Fibroblast of skin of right biceps (primary cell): ENCODE measurements at regions not wholly inside any gene's neighbourhood (a gene's known extent, or its start where the extent isn't known, plus 50 kb on each side); places are given as distances from the start of the nearest gene placed in this dataset.
A peak's percentile ranks its signal among the peaks of the same experiment; 100 is the strongest.

Source experiments
- DNase-seq: peaks from one replicate; pipeline ENCODE4 v3.0.0-alpha.2; 2013

DNA sequence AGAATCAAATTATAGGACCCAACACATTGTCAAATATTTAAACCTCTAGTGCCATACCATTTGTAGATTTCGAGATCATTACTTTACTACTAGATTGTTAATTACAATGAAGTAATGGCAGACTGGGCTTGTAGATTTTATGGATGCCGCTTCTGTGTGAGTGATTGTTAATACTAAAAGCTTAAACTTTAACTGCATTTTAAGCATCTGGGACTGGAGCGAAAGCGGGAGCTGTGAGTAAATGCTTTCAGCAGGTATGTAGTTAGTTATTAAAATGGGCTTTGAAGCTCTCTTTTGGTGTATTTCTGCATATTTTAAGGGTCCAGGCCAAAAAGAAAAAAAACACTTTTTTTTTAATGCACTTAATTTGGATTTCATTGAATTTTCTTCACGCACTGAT lies 519.3 kb downstream of the MED13L start:
- DNase-seq, result no peak

DNA sequence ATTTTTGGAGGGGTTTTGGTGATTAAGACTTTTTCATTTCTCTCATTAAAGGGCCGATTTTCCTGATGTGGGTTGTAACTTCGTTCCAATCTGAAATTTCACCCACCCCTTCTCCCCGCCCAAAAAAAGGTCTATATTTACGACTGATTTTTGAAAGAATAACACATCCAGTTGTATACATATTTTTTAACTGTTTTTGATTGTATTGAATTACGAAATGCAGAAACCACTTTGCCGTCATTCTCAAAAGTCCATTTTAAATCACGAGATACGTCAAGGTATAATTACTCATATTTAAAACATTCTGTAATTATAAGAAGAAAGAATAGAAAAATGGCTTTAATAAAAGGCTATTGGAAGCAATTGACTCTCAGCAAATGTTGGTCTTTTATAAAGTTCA lies 520.7 kb downstream of the MED13L start:
- no peak for DNase-seq

DNA sequence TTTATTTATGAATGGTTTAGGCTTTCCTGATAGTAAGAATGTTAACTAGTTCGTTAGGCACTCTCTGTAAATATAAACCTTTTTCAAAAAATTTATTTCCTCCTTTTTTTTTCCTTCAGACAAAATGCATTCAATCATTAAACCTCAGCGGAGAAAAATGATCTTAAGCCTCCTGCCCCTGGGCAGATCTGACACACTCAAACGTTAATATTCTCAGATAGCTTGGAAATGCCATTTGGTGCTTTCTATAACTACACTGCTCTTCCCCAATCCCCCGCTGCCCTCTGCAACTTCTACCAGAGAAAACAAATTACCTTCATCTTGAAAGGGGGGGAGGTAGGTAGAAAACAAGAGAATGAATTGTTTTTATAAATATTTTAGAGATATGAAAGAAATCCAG lies 521.2 kb downstream of the MED13L start:
- DNase-seq, result no peak

DNA sequence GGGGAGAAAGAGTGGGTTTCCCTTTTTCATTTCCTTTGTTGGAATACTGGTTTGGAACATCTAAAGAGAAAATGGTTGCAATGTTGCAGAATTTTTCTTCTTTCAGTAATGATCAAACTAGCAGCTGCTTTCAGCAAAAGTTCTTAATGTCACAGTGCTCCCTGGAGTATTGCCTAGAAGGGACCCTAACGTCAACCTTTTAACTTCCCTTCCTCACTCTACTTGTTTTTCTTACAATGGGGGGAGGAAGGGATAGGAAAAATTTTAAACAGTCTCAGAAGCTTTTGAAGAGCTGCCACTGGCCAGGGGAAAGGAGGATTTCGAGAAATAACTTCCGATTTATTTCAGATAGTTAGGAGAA lies 521.8 kb downstream of the MED13L start:
- DNase-seq, result no peak

DNA sequence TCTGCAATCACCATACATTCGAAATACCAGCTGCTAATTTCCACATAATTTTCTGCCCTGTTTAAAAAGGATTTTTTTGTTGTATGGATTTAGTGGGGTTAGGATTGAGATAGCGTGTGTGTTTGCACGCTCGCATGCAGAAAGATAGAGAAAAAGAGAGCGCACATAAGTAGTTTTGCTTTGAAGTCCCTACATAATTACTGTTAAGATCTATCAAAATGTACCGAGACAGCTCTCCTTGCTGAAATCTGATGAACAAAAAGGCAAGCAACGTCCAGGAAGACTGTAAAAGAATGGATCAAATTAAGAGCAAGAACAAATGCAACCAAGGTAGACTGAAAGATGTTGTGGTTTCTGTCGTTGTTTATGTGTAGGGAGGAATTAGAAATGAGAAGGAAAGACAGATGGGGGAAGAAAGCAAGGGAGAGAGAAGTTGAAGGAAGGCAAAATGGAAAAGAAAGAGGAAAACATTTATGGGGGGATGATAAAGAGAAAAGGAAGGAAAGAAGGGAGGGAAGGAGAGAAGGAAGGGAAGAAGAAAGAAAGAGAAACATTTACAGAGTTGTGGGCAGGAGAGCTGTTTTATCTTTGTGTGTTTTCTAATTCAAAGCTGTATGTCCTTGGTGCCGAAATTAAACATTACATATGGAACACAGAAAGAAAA lies 522.3 kb downstream of the MED13L start:
- DNase-seq, result no peak

DNA sequence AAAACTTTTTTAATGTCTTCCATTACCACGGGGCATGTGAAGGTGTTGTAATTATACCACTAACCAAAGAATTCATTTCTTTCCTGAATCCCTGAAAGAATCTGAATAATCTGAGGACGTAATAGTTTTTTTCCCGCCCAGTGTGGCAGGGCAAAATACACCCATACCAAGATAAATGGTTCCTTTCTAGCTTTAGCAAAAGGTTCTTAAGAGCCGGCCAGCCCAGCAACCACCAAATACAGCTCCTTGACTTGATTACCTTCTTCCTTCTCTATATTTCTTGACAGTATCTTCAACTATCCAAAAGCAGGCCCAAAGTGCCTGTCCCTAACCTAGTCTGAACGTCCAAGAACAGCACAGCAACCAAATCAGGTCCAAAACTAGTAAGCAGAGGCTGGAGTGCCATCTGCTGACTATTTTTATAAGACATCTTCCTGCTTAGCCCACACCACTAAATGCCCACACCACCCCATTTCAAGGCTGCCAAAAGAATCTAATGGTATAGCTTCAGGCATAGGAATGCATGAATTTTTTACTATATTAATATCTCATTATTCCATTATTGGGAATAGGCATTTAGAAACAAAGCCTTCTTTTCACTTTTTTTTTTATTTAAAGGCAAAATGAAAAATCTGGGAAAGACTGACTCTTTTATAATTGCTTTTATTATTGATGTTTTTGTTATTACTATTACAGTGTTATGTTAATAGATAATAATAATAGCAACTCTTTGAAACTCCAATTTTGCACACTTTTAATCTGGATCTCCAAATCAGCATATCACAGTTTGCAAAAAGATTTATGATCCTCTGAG lies 524.4 kb downstream of the MED13L start:
- DNase-seq, result peak; percentile 75

DNA sequence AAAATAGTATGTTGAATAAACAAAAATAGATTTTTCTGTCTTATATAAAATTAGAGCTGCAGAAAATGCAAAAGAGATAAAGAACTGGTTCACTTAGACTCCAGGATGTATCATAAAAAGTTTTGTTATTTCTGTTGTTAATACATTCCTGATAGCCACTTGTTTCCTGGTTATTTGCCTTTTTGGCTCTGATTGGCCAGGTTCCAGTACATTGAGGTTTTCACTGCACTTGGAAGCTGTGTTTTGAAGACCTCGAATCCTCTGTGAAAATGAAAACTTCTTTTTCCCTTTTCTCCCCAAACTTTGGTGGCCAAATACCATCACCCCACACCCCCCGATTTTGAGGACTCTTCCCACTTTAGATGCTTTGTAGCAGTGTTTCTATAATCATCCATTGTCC lies 525.3 kb downstream of the MED13L start:
- DNase-seq, result peak; percentile 75

DNA sequence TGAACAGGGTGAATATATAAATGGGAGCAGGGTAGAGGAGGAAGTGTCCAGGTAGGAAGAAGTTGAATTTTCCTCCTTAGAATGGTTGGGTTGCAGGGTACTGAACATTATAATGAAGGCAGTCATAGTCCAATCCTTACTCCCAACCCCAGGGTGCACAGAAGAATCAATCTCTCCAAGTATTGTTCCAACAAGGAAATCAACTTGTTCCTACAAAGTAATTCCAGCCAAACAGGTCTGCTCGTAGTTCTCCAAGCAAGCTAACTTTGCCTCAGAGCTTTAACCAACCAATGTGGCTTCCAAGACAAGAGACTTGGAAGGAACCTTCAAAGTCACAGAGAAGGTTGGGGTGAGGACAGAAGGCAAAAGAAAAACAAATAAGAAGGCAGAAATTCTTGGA lies 527.2 kb downstream of the MED13L start:
- no peak for DNase-seq

DNA sequence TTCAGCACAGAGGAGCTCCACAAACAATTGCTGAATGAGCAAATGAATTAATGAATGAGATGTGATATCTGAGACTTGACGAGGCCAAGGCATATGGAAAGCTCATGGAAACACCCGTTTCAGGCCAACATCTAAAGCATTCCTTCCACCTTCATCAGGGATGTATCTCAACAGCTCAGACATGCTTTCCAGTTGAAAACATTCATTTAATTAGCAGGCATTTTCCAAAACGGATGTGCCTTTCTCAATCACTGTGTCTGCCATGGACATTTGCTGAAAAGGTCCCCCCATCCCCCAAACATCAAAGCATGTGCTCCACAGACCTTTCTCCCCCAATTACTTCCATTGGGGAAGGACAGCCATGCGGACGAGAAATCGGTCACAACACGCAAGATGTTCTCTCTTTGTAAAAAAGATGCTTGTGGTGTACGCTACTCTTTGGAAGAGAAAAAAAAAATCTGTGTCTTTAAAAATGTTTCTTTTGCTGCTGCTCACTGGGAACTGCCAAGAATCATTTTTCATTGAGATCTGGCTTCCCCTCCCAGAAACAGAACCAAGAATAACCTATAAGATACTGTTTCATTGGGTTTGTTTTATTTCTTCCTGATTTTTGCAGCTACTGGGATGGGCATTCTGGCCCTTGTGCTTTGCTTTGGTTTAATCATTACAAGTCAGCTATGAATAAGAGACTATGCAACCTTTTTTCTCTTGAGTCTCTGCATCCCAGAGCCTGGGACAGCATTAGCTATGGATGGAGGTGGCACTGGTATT lies 528.2 kb downstream of the MED13L start:
- DNase-seq, result peak; percentile 52

DNA sequence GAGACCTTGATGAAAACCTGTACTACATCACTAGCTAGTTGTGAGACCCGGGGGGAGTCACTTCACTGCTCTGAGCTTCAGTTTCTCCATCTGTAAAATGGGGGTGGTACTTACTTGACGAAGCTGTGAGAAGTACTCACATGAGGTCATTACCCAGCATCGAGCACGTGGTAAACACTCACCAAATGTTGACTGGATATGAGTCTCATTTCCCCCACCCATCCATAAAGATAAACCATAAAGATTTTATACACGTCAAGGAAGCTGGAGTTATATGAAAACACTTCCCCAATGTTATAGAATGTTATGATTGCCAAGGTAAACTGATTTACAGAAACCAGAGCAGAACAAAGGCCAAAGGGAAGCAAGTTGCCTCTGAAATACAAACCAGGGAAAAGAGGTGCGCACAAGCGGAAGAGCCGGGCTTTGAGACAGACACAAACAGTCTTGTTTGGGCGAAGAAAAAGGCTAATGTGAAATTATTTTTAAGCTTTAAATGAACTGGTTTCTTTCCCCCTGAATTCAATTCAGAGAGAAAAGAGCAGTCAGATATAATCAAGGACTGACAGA lies 536.8 kb downstream of the MED13L start:
- DNase-seq, result no peak

DNA sequence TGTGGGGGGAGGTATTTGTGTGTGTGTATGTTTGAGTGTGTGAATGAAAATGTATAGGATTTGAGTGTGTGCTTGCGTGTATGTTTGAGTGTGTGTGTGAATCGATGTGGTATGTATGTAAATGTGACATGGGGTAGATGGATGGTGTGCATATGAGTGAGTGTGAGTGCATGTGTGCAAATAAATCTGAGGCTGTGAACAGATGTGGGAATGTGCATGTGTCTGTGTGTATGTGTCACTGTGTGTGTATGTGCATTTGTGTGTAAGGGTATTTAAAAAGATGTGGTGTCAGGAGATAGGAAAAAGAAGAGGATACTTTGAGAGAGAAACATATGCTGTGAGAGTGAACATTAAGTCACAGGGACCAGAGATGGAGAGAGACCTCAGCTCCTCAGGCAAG lies 539.6 kb downstream of the MED13L start:
- no peak for DNase-seq

DNA sequence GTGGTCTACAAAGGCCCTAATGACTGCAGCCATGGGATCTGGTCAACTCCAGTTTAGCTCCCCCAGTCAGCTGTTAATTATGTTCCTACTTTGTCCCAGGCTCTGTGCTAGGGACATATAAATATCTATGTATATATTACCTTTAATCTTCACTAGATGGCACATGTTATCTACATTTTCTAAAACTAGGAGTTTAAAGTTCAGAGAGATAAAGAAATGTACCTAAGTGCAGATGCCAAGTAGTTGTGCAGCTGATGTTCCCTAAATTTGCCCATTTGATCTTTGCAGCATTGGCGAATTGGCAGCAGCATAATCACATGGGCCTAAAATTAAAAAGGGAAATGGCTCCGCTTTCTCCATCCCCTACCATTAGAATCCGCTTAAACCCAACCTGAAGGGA lies 541.1 kb downstream of the MED13L start:
- no peak for DNase-seq

DNA sequence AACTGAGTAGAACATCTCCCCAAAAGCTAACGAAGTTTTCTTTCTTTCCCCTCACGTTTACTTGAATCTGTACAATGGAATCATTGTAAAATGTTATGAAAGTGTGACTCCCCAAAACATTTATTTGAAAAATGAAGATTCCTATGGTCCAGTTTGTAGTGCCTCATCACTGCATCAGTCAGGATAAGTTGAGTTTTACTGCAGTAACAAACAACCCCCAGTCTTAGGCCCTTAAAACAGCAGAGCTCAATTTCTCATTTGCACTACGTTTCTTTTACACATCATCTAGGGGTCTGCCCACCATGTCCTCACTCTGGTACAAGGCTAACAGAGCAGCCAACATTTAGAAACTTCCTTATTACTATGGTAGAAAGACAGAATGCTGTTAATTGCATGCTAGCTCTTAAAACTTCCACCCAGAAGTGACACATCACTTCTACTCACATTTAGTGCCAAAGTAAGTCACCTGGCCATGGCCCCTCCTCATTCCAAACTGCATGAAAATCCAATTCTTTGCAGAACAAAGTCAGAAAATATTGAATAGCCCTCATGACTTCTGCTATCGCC lies 546.4 kb downstream of the MED13L start:
- DNase-seq, result no peak

DNA sequence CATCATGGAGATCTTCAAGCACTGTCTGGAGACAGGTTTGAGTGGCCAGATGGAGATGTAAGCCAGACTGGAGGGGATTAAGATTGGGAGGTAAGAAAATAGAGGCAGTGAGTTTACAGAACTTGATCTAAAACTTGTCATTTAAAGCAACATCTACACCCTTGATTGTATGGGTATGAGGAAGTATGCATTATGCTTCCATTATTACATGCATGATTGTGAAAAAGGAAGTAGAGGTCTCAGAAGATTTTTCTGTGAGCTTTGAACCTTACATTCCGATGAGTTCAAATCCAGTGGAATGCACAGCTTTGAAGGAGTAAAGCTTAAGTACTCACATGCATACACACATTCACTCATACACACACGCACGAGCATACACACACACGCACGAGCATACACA lies 550.8 kb downstream of the MED13L start:
- no peak for DNase-seq

DNA sequence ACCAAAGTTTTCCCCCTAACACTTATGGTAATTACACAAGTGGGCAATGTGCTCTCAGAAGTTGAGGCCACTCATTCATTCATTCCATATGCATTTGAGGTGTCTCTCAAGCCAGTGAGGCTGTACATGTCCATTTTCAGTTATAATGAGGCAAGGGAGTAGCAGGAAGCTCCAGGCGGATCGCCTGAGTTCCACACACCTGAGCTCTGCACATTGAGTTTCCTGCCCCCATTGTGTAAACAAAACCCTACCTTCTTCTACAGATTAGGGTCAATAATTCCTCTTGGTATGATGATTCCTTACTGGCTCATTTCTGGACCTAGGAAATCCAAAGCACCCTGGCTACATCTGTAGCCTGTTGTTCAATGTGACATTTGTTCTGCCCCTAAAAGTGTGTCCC lies 555.3 kb downstream of the MED13L start:
- no peak for DNase-seq

DNA sequence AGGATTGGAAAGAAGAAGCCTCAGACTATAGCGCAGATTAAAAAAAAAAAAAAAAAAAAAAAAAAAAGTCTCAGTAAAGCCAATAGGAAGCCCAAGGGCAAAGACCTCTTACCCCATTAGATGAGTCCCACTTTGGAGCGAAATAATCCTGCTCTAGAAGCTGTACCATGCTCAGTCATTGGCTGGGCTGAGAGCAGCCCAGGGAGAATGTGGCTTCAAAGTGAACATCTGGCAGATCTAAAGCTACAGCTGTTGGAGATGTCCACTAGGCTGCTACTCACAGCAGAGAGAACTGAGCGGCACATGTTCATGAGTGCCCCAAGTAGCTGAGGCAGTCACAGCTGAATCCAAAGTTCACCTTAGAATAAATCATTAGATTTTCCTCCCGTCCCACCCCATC lies 560.9 kb downstream of the MED13L start:
- no peak for DNase-seq

DNA sequence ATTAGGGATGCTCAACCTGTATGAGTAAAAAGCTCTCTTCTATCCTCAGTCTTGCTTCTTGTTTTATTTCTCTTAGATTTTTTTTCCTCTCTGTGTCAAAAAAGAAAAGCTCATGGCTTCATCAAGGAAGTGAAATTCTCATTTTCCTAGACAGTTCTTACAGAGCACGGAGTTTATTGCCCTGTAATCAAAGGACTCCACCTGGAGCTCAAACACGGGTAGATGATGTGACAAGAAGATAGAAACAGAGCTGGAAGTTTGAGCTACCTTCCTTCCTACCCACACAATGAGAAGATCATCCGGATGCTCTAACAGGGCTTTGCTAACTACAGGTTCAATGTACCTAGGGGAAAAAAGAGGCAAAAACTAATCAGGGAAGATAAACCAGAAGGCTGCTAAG lies 564.8 kb downstream of the MED13L start:
- no peak for DNase-seq

DNA sequence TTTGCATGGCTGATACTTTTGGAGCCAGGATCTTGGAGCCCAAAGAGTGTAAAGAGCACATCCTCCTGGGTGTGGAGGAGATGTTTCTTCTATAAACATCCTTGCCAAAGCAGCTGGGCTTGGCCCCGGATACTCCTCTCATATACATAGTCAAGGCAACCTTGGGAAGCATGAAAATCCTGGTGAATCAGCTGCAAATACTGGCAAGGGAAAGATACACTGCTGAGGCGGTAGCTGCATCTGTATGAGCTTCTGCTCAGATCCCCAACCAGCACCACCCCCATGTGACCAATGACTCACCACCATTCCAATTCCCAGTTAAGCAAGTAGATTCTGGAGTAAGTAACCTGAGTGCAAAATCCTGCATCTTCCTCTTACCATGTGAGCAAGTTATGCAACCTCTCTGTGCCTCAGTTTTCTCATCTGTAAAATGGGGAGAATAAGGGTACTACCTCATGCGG lies 567.4 kb downstream of the MED13L start:
- peak; percentile 86 for DNase-seq

DNA sequence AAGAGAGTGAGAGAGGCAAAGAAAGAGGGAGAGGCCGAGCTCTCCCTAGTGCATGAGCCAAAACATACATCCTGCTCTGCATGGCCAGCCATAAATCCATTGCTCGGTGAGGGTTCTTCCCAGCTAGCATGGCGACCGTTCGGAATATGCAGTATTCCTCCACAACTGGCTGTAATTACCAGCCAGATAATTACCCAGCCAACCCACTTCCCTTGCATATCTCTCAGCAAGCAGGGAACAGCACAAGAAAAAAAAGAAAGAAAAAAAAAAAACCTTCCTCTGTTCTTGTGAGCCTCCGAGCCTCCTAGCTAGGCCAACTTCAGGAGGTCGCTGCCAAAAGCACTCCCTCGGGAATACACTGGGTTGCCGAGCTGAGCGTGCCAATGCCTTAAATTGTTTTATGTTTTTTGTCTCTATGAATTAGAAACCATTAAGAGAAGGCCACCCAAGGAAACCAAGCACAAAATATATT lies 567.9 kb downstream of the MED13L start:
- DNase-seq, result peak; percentile 50

DNA sequence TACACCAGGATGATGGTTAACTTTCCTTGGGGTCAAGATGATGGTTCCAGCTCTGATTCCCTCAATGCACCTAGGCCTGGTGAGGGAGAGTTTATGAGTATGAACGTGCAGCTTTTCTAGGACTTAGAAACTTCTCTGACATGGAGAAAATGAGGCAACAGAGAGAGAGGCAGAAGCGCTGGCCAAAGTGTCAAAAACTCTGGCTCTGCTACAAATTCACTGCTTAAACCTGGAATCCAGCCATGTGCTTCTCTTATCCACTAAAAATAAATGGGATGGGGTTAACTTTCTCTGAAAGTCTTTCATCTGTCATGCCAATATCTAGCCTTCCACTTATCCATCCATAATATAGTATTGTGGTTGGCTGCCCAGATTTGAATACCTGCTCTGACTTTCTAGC lies 568.7 kb downstream of the MED13L start:
- no peak for DNase-seq

DNA sequence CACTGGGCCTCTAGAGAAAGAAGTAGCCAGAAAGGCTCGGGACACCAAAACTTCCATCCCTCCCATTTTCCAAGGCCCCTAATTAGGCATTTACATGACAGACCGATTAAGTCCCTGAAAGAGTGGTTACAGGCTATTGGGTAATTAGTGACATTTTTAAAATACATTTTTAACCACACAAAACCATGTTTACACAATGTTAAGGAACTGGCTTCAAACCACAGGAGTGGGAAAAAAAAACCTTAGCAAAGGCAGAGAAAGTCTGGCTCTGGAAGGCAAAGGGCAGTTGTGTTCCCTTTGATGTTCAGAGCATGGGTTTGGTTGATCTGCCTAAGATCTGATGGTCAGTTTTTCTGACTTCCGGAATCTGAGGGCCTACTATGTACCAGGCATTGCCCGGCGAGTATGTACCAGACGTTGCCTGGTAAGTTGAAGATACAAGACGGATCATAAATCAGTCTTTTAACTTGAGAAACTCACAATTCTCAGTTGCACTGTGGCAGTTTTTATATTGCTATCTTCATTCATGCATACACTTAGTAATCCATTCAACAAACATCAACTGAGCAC lies 576.5 kb downstream of the MED13L start:
- peak; percentile 16 for DNase-seq

DNA sequence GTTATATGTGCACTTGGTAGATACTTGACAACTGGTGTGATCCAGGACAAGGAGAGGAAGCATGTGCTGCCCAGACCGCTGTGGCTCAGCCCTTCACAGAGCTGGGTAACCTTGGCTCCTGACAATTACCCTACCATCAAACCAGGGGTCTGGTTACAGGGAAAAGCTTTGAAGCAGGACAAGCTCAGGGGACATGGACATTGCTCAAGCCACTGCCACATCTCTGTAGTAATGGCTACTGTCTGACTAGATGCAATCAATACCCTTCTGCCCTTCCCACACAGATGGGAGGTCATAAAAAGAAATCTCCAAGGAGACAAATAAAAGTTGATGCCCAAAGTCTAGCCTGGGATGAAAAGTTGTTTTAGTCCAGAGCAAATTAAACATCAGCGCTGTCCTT lies 577.4 kb downstream of the MED13L start:
- no peak for DNase-seq

DNA sequence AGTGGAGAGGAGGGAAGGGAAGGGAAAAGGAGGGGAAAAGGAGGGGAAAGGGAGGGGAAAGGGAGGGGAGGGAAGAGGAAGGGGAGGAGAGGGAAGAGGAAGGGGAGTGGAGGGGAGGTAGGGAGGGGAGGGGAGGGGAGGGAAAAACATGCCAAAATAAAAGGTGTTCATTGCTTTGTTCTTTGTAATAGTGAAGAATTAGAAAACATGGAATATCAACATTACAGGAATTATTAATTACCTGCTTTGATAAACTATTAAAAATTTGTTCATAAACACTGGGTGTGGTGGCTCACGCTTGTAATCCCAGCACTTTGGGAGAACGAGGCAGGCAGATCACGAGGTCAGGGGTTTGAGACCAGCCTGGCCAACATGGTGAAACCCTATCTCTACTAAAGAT lies 579.2 kb downstream of the MED13L start:
- no peak for DNase-seq
